HFF-Myc (cell line): ENCODE measurements at regions not wholly inside any gene's neighbourhood (a gene's known extent, or its start where the extent isn't known, plus 50 kb on each side); places are given as distances from the start of the nearest gene placed in this dataset.

ENCODE experiments used
- DNase-seq: peaks from one replicate; pipeline ENCODE4 v3.0.0-alpha.2; 2011; ENCODE audit warnings: low read depth; ENCODE audit errors: extremely low read depth
- H3K4me3 ChIP-seq: replicated peaks from 2 replicates; pipeline ENCODE4 v1.5.1; 2011; ENCODE audit warnings: low read depth, mild to moderate bottlenecking, control low read depth, low read length
- CTCF ChIP-seq: IDR thresholded peaks from 2 replicates; pipeline ENCODE4 v1.5.1; 2012; ENCODE audit warnings: mild to moderate bottlenecking, low read depth, low read length, control low read depth; ENCODE audit errors: missing control alignments

GRCh38 chr6:145480024-145480423, 255.3 kb downstream of the EPM2A start:
- DNase-seq: no peak
- H3K4me3 ChIP-seq: no peak overlapping the region
- no peak for TF ChIP-seq CTCF

GRCh38 chr6:145483191-145483996, 251.9 kb downstream of the EPM2A start:
- no peak overlapping the region for H3K4me3 ChIP-seq
- no peak for TF ChIP-seq CTCF
- DNase-seq: no peak

- H3K4me3 ChIP-seq: no peak overlapping the region
- no peak for TF ChIP-seq CTCF
- no peak for DNase-seq
Measured at GRCh38 chr6:145485288-145485687, 250.0 kb downstream of the EPM2A start.

DNA sequence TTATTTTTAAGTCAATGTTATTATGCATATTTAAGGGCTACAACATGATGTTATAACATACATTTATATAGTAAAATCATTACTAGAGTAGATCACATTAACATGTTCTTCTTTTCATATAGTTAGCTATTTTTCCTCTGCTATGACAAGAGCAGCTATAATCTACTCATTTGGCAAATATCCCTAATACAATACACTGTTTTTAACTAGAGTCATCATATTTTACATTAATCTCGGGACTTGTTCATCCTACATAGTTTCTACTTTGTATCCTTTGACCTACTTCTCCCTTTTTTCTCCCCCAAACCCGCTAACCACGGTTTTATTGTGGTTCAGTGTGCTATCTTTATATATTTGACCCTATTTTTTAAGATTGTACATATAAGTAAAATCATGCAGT, 249.0 kb downstream of the EPM2A start:
- no peak for DNase-seq
- TF ChIP-seq CTCF: no peak
- H3K4me3 ChIP-seq: no peak overlapping the region

GRCh38 chr6:145489583-145489982, 245.7 kb downstream of the EPM2A start:
- TF ChIP-seq CTCF: no peak
- DNase-seq: no peak
- no peak overlapping the region for H3K4me3 ChIP-seq

DNA sequence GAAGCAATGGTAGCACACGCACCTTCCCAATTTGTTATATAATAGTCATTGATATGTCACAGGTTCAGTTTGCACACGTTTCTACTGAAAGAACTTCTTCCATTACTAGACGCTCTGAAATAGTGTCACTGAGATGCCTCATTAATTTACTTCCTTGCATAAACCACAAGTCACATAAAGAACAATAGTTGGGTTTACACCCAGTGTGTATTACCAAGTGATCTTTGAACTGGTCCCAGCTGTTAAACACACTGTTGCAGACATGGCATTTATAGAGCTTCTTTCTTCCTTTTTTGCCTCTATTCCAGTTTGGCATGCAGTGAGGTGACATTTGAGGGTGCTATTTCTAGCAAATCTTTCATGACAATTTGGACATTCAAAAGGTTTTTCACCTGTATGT, 245.3 kb downstream of the EPM2A start:
- H3K4me3 ChIP-seq: no peak overlapping the region
- DNase-seq: no peak
- TF ChIP-seq CTCF: no peak

GRCh38 chr6:145491126-145491525, 244.2 kb downstream of the EPM2A start:
- no peak overlapping the region for H3K4me3 ChIP-seq
- no peak for TF ChIP-seq CTCF
- no peak for DNase-seq
